HCT116 (cell line): ENCODE measurements at regions not wholly inside any gene's neighbourhood (a gene's known extent, or its start where the extent isn't known, plus 50 kb on each side); places are given as distances from the start of the nearest gene placed in this dataset.

Experiments
- ATAC-seq: fragments of 200-7000 bp; cut with Tn5 transposase; 2 replicates; pipeline ENCODE4 v1.9.1; 2020; ENCODE audit warnings: mild to moderate bottlenecking, moderate library complexity
- BruUV-seq: library from RNA; stranded (reverse); fragments of 400-500 nt; replicated peaks from 2 replicates; lab custom pipeline; 2021; lab: Mats Ljungman, UMichigan
- CTCF ChIA-PET: fragments of 300-600 bp; sonication (Branson Sonifier 250); formaldehyde crosslinking; loops from one replicate; lab custom pipeline; 2021; ENCODE audit warnings: antibody characterized with exemption; lab: Charles Lee
- POLR2A ChIA-PET: fragments of 300-600, 350-600 bp; sonication (Branson Sonifier 250); formaldehyde crosslinking; loops from one replicate; lab custom pipeline; 2021; ENCODE audit warnings: antibody characterized with exemption; lab: Charles Lee
- RAD21 ChIA-PET, 2 experiments: fragments of 300-600 bp; sonication (Branson Sonifier 250); formaldehyde crosslinking; loops; one replicate each; lab custom pipeline; 2023; ENCODE audit warnings: low total read pairs in 2 of 2; ENCODE audit not compliant: uncharacterized antibody in 2 of 2, unreplicated experiment in 2 of 2, low non-redundant PET in 1 of 2; lab: Charles Lee
- DNase-seq: peaks from one replicate; pipeline ENCODE4 v3.0.0-alpha.2; 2010; ENCODE audit warnings: low read depth, low spot score
- H2AFZ ChIP-seq: fragments of 200-600 bp; shearing (Covaris generic), sonication (generic); 2 replicates; pipeline ENCODE4 v1.6.1; 2017; ENCODE audit warnings: low read depth, mixed run types, mixed read lengths, antibody characterized with exemption, low read length; ENCODE audit not compliant: poor library complexity, severe bottlenecking
- H3K27ac ChIP-seq: 2 replicates; pipeline ENCODE4 v1.5.1; 2012; ENCODE audit warnings: low read depth, low read length
- H3K27me3 ChIP-seq: fragments of 200-600 bp; sonication (generic); 2 replicates; pipeline ENCODE4 v1.6.1; 2016; ENCODE audit warnings: mixed run types, low read length, mixed read lengths; ENCODE audit not compliant: insufficient read depth
- H3K36me3 ChIP-seq, 2 experiments: fragments of 200-500 bp in 1 of 2; fragments of 200-600 bp in 1 of 2; sonication (Bioruptor generic) in 1 of 2; sonication (generic) in 1 of 2; 2 replicates each; pipeline versions ENCODE4 v1.5.1 to v1.6.1; 2014 to 2016; ENCODE audit warnings: low read length in 2 of 2, inconsistent platforms in 1 of 2, mixed read lengths in 1 of 2, mixed run types in 1 of 2; ENCODE audit not compliant: insufficient read depth in 2 of 2, control insufficient read depth in 1 of 2
- H3K4me1 ChIP-seq, 2 experiments: fragments of 200-600 bp in 1 of 2; sonication (generic) in 1 of 2; 2 replicates each; pipeline versions ENCODE4 v1.5.1 to v1.6.1; 2012 to 2017; ENCODE audit warnings: low read length in 2 of 2, inconsistent platforms in 1 of 2, mild to moderate bottlenecking in 1 of 2, mixed read lengths in 1 of 2, mixed run types in 1 of 2, moderate library complexity in 1 of 2; ENCODE audit not compliant: insufficient read depth in 2 of 2, control insufficient read depth in 1 of 2
- H3K4me2 ChIP-seq: fragments of 200-600 bp; sonication (generic); 2 replicates; pipeline ENCODE4 v1.6.1; 2017; ENCODE audit warnings: mixed run types, low read length, mixed read lengths
- H3K4me3 ChIP-seq, 2 experiments: fragments of 200-600 bp in 1 of 2; sonication (generic) in 1 of 2; replicated peaks in 1 of 2; 2 replicates each; pipeline ENCODE4 v1.5.1; 2011 to 2016; ENCODE audit warnings: low read length in 2 of 2, control low read depth in 1 of 2, low read depth in 1 of 2, mild to moderate bottlenecking in 1 of 2, mixed read lengths in 1 of 2, mixed run types in 1 of 2
- H3K79me2 ChIP-seq: fragments of 200-600 bp; sonication (generic); 2 replicates; pipeline ENCODE4 v1.6.1; 2017; ENCODE audit warnings: mild to moderate bottlenecking, mixed run types, low read length, moderate library complexity, mixed read lengths; ENCODE audit not compliant: insufficient read depth
- H3K9ac ChIP-seq: fragments of 200-600 bp; sonication (generic); 2 replicates; pipeline ENCODE4 v1.6.1; 2016; ENCODE audit warnings: low read length, mixed read lengths
- H3K9me2 ChIP-seq: fragments of 200-600 bp; sonication (generic), shearing (Covaris generic); 2 replicates; pipeline ENCODE4 v1.6.1; 2017; ENCODE audit warnings: mixed run types, mild to moderate bottlenecking, moderate library complexity; ENCODE audit not compliant: insufficient read depth
- H3K9me3 ChIP-seq, 2 experiments: fragments of 200-500 bp in 1 of 2; fragments of 200-600 bp in 1 of 2; sonication (Bioruptor generic) in 1 of 2; sonication (generic) in 1 of 2; 2 replicates each; pipeline ENCODE4 v1.6.1; 2014 to 2017; ENCODE audit warnings: low read length in 2 of 2, mixed read lengths in 2 of 2, inconsistent platforms in 1 of 2, low read depth in 1 of 2, mild to moderate bottlenecking in 1 of 2, mixed run types in 1 of 2, moderate library complexity in 1 of 2; ENCODE audit not compliant: control insufficient read depth in 1 of 2, insufficient read depth in 1 of 2
- H4K20me1 ChIP-seq: fragments of 200-600 bp; sonication (generic), shearing (Covaris generic); 2 replicates; pipeline ENCODE4 v1.6.1; 2017; ENCODE audit warnings: mixed run types, mild to moderate bottlenecking, moderate library complexity; ENCODE audit not compliant: insufficient read depth
- ATF3 ChIP-seq: IDR thresholded peaks from 2 replicates; pipeline ENCODE4 v1.6.1; 2012
- CEBPB ChIP-seq: IDR thresholded peaks from 2 replicates; pipeline ENCODE4 v1.6.1; 2012; ENCODE audit warnings: low read depth
- CTCF ChIP-seq, 3 experiments: fragments of 200-600 bp in 1 of 3; sonication (generic) in 1 of 3; IDR thresholded peaks in 2 of 3; conservative IDR thresholded peaks in 1 of 3; 2 replicates each; pipeline ENCODE4 v1.5.1; 2012 to 2017; ENCODE audit warnings: low read depth in 2 of 3, low read length in 2 of 3, antibody characterized with exemption in 1 of 3, borderline replicate concordance in 1 of 3, control low read depth in 1 of 3, mild to moderate bottlenecking in 1 of 3, mixed read lengths in 1 of 3, mixed run types in 1 of 3, moderate library complexity in 1 of 3; ENCODE audit not compliant: insufficient read depth in 1 of 3
- EGR1 ChIP-seq: IDR thresholded peaks from 2 replicates; pipeline ENCODE4 v1.6.1; 2012; ENCODE audit warnings: low read depth
- ELF1 ChIP-seq: IDR thresholded peaks from 2 replicates; pipeline ENCODE4 v1.6.1; 2012; ENCODE audit warnings: low read depth, borderline replicate concordance
- EZH2 ChIP-seq: fragments of 200-600 bp; sonication (generic); IDR thresholded peaks from 2 replicates; pipeline ENCODE4 v1.6.1; 2017; ENCODE audit warnings: antibody characterized with exemption, mixed run types
- EZH2phosphoT487 ChIP-seq: fragments of 200-600 bp; IDR thresholded peaks from 2 replicates; pipeline ENCODE4 v1.6.1; 2018; ENCODE audit warnings: antibody characterized with exemption, borderline replicate concordance
- FOSL1 ChIP-seq: IDR thresholded peaks from 2 replicates; pipeline ENCODE4 v1.6.1; 2012; ENCODE audit warnings: low read depth
- JUND ChIP-seq: IDR thresholded peaks from 2 replicates; pipeline ENCODE4 v1.6.1; 2012
- MAX ChIP-seq: IDR thresholded peaks from 2 replicates; pipeline ENCODE4 v1.6.1; 2012
- POLR2A ChIP-seq: IDR thresholded peaks from 2 replicates; pipeline ENCODE4 v1.7.0; 2011; ENCODE audit warnings: borderline replicate concordance; ENCODE audit not compliant: insufficient read depth, insufficient read length; ENCODE audit errors: extremely low read depth
- POLR2AphosphoS5 ChIP-seq: IDR thresholded peaks from 2 replicates; pipeline ENCODE4 v1.6.1; 2011; ENCODE audit warnings: mild to moderate bottlenecking, low read depth, low read length, moderate library complexity
- SIN3A ChIP-seq: IDR thresholded peaks from 2 replicates; pipeline ENCODE4 v1.6.1; 2012; ENCODE audit warnings: low read depth
- SP1 ChIP-seq: IDR thresholded peaks from 2 replicates; pipeline ENCODE4 v1.6.1; 2012; ENCODE audit warnings: low read depth
- TCF7L2 ChIP-seq: IDR thresholded peaks from 2 replicates; pipeline ENCODE4 v1.7.0; 2011; ENCODE audit warnings: borderline replicate concordance, inconsistent platforms; ENCODE audit not compliant: insufficient read depth, insufficient read length; ENCODE audit errors: extremely low read depth
- ZFX ChIP-seq: fragments of 450-650 bp; IDR thresholded peaks from 2 replicates; pipeline ENCODE4 v1.6.1; 2017
- ZNF274 ChIP-seq: fragments of 200-500 bp; sonication (Bioruptor generic); IDR thresholded peaks from 2 replicates; pipeline ENCODE4 v1.6.1; 2014; ENCODE audit warnings: mild to moderate bottlenecking, low read depth, low read length, inconsistent platforms
- intact Hi-C: fragments of 100-400 bp; cut with micrococcal nuclease; formaldehyde crosslinking; loops from 2 replicates; pipeline ENCODE4 v1.10.0; 2022

- H4K20me1 ChIP-seq = no peaks in the 10 kb centered on the region
- no peak overlapping the region for H3K4me3 ChIP-seq
- ChIA-PET POLR2A (no interaction called here), RAD21 (no interaction called here), CTCF (no interaction called here)
- no peak for TF ChIP-seq SIN3A
- no peak for TF ChIP-seq ZFX
- TF ChIP-seq CTCF (IDR thresholded peaks at IDR 0.05 in 2 of 3, conservative IDR thresholded peaks at IDR 0.05 in 1 of 3; ENCODE audit: borderline replicate concordance in 1 of 3, insufficient read depth in 1 of 3, low read depth in 2 of 3, low read length in 2 of 3) = no peak
- no peak for TF ChIP-seq EZH2
- TF ChIP-seq SP1 = no peak
- TF ChIP-seq MAX = no peak
- no peak for TF ChIP-seq JUND
- TF ChIP-seq FOSL1 = no peak
- no peak for TF ChIP-seq ATF3
- TF ChIP-seq ZNF274 = no peak
- TF ChIP-seq EZH2phosphoT487 = no peak
- TF ChIP-seq TCF7L2 = no peak
- no peak for TF ChIP-seq ELF1
- no peak for TF ChIP-seq POLR2AphosphoS5
- TF ChIP-seq CEBPB = no peak
- no peak for TF ChIP-seq EGR1
- no peak for TF ChIP-seq POLR2A
- ATAC-seq (no peak), DNase-seq (no peak)
- no peaks in the 10 kb centered on the region for H3K9me3 ChIP-seq
- H3K27ac ChIP-seq = no peak overlapping the region
- no peaks in the 10 kb centered on the region for H3K4me1 ChIP-seq
- H3K36me3 ChIP-seq = no peaks in the 10 kb centered on the region
- no peaks in the 10 kb centered on the region for H3K9me2 ChIP-seq
- no peak overlapping the region for H3K4me2 ChIP-seq
- no peak overlapping the region for H2AFZ ChIP-seq
- intact Hi-C loops = no loop called here
- H3K27me3 ChIP-seq = no peaks in the 10 kb centered on the region
- no peak overlapping the region for H3K9ac ChIP-seq
- no peaks in the 10 kb centered on the region for H3K79me2 ChIP-seq
- BruUV-seq = no TSS peak
These were observed 402.2 kb downstream of the GPATCH2 start for GRCh38 chr1:217228689-217229088.
